WTC11 (cell line): ENCODE measurements at regions not wholly inside any gene's neighbourhood (a gene's known extent, or its start where the extent isn't known, plus 50 kb on each side); places are given as distances from the start of the nearest gene placed in this dataset.

Experiments used
- ATAC-seq: fragments of 200-7000 bp; cut with Tn5 transposase; 2 replicates; pipeline ENCODE4 v1.10.0; 2021; ENCODE audit warnings: mild to moderate bottlenecking, moderate library complexity
- CTCF ChIA-PET: fragments of 300-600 bp; sonication (Branson Sonifier 250); formaldehyde crosslinking; loops from one replicate; lab custom pipeline; 2021; ENCODE audit warnings: antibody characterized with exemption; lab: Charles Lee
- POLR2A ChIA-PET: fragments of 350-600 bp; sonication (Branson Sonifier 250); formaldehyde crosslinking; loops from one replicate; lab custom pipeline; 2021; ENCODE audit warnings: antibody characterized with exemption; lab: Charles Lee
- DNase-seq: peaks from one replicate; pipeline ENCODE4 v3.0.0; 2021; ENCODE audit warnings: low spot score
- H3K27ac Mint-ChIP-seq: 2 replicates; pipeline ENCODE4 v1.8.0; 2021; ENCODE audit warnings: mixed read lengths
- H3K27me3 Mint-ChIP-seq: 2 replicates; pipeline ENCODE4 v1.8.0; 2021; ENCODE audit warnings: low read depth, mild to moderate bottlenecking, moderate library complexity, mixed read lengths
- H3K36me3 Mint-ChIP-seq: 2 replicates; pipeline ENCODE4 v1.8.0; 2021; ENCODE audit warnings: mixed read lengths
- H3K4me1 Mint-ChIP-seq: 2 replicates; pipeline ENCODE4 v1.8.0; 2022; ENCODE audit warnings: mixed read lengths
- H3K4me3 Mint-ChIP-seq: 2 replicates; pipeline ENCODE4 v1.8.0; 2021; ENCODE audit warnings: mild to moderate bottlenecking, moderate library complexity, mixed read lengths
- H3K9me3 Mint-ChIP-seq: 2 replicates; pipeline ENCODE4 v1.8.0; 2021; ENCODE audit warnings: mixed read lengths
- CTCF ChIP-seq: fragments of 200-600 bp; IDR thresholded peaks from 2 replicates; pipeline ENCODE4 v1.8.0; 2022; ENCODE audit warnings: antibody characterized with exemption
- EMX1 ChIP-seq: fragments of 250-450 bp; sonication (Bioruptor Pico); IDR thresholded peaks from 2 replicates; pipeline ENCODE4 v1.8.0; 2021; ENCODE audit warnings: mild to moderate bottlenecking
- FOXK1 ChIP-seq: sonication (generic); formaldehyde crosslinking; IDR thresholded peaks from 2 replicates; pipeline ENCODE4 v1.8.0; 2022; ENCODE audit warnings: mild to moderate bottlenecking, moderate library complexity, missing genetic modification reagents
- FOXP1 ChIP-seq: sonication (generic); formaldehyde crosslinking; IDR thresholded peaks from 2 replicates; pipeline ENCODE4 v1.8.0; 2022; ENCODE audit warnings: missing genetic modification reagents, mild to moderate bottlenecking, moderate library complexity, borderline replicate concordance
- GTF2I ChIP-seq: fragments of 250-450 bp; sonication (Bioruptor Pico); conservative IDR thresholded peaks from 2 replicates; pipeline ENCODE4 v1.4.0; 2021; ENCODE audit warnings: mild to moderate bottlenecking
- JAZF1 ChIP-seq: fragments of 250-450 bp; sonication (Bioruptor Pico); IDR thresholded peaks from 2 replicates; pipeline ENCODE4 v1.9.0; 2021; ENCODE audit warnings: moderate library complexity, mild to moderate bottlenecking, inconsistent platforms
- KAT7 ChIP-seq: sonication (generic); formaldehyde crosslinking; IDR thresholded peaks from 2 replicates; pipeline ENCODE4 v1.8.1; 2023; ENCODE audit warnings: missing genetic modification reagents, mild to moderate bottlenecking, borderline replicate concordance
- MYBL2 ChIP-seq: sonication (generic); formaldehyde crosslinking; IDR thresholded peaks from 2 replicates; pipeline ENCODE4 v1.8.1; 2023; ENCODE audit warnings: mild to moderate bottlenecking, moderate library complexity, missing genetic modification reagents
- NFYB ChIP-seq: sonication (generic); formaldehyde crosslinking; conservative IDR thresholded peaks from 2 replicates; pipeline ENCODE4 v1.8.0; 2022; ENCODE audit warnings: low read depth, missing genetic modification reagents
- NR3C1 ChIP-seq: sonication (generic); formaldehyde crosslinking; conservative IDR thresholded peaks from 2 replicates; pipeline ENCODE4 v1.8.1; 2023; ENCODE audit warnings: low read depth, mild to moderate bottlenecking, missing genetic modification reagents
- TEAD4 ChIP-seq: sonication (generic); formaldehyde crosslinking; IDR thresholded peaks from 2 replicates; pipeline ENCODE4 v1.8.0; 2022; ENCODE audit warnings: mild to moderate bottlenecking, missing genetic modification reagents
- ZBTB21 ChIP-seq: sonication (generic); formaldehyde crosslinking; IDR thresholded peaks from 2 replicates; pipeline ENCODE4 v1.8.1; 2023; ENCODE audit warnings: mild to moderate bottlenecking, missing genetic modification reagents, borderline replicate concordance
- ZNF121 ChIP-seq: sonication (generic); formaldehyde crosslinking; IDR thresholded peaks from 2 replicates; pipeline ENCODE4 v1.8.0; 2023; ENCODE audit warnings: missing genetic modification reagents
- ZNF138 ChIP-seq: sonication (generic); formaldehyde crosslinking; conservative IDR thresholded peaks from 2 replicates; pipeline ENCODE4 v1.8.1; 2022; ENCODE audit warnings: mild to moderate bottlenecking, moderate library complexity, missing genetic modification reagents
- ZNF317 ChIP-seq: sonication (generic); formaldehyde crosslinking; IDR thresholded peaks from 2 replicates; pipeline ENCODE4 v1.8.1; 2023; ENCODE audit warnings: low read depth, mild to moderate bottlenecking, moderate library complexity, missing genetic modification reagents, borderline replicate concordance
- TF ChIP-seq, protein P1 (sequence below): sonication (generic); formaldehyde crosslinking; IDR thresholded peaks from 2 replicates; pipeline ENCODE4 v1.8.1; 2022; ENCODE audit warnings: missing genetic modification reagents, borderline replicate concordance
- TF ChIP-seq, protein P2 (sequence below): sonication (generic); formaldehyde crosslinking; IDR thresholded peaks from 2 replicates; pipeline ENCODE4 v1.8.0; 2022; ENCODE audit warnings: mild to moderate bottlenecking, missing genetic modification reagents
- TF ChIP-seq, protein P3 (sequence below): fragments of 250-450 bp; sonication (Bioruptor Pico); IDR thresholded peaks from 2 replicates; pipeline ENCODE4 v1.9.0; 2021; ENCODE audit warnings: mild to moderate bottlenecking
- TF ChIP-seq, protein P4 (sequence below): fragments of 250-450 bp; sonication (Bioruptor Pico); conservative IDR thresholded peaks from 2 replicates; pipeline ENCODE4 v1.9.0; 2021; ENCODE audit warnings: mild to moderate bottlenecking

DNA sequence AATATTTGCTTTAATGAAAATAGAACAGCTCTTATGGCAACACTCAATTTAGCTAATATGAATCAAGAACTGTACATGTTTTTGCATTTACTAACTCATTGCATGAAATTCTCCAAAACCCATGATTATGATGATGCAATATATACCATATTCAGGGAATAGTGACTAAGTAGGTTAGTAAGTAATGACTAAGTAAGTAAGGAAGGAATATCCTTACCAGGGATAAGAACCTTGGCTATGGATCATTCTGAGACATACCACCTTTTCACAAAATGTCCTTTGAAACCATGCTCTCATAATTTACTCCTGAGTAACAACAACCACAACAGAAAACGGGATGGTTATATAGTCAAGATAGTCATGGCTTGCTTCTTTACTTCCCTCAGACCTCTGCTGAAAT, 1513.0 kb downstream of the STIM2 start (continued):
- TF ChIP-seq TEAD4 (CRISPR knock-in tag) (no peak), EMX1 (CRISPR knock-in tag) (no peak), ZNF121 (CRISPR knock-in tag) (no peak), ZBTB21 (CRISPR knock-in tag) (no peak), NR3C1 (no peak), FOXK1 (no peak)
- TF ChIP-seq, protein P1, sequence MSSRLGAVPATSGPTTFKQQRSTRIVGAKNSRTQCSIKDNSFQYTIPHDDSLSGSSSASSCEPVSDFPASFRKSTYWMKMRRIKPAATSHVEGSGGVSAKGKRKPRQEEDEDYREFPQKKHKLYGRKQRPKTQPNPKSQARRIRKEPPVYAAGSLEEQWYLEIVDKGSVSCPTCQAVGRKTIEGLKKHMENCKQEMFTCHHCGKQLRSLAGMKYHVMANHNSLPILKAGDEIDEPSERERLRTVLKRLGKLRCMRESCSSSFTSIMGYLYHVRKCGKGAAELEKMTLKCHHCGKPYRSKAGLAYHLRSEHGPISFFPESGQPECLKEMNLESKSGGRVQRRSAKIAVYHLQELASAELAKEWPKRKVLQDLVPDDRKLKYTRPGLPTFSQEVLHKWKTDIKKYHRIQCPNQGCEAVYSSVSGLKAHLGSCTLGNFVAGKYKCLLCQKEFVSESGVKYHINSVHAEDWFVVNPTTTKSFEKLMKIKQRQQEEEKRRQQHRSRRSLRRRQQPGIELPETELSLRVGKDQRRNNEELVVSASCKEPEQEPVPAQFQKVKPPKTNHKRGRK: no peak

GRCh38 chr4:28378109-28378830, 1517.6 kb downstream of the STIM2 start:
- no peak overlapping the region for H3K27ac Mint-ChIP-seq
- peak; percentile 14 for DNase-seq
- peaks cover 3% of the 10 kb centered on the region for H3K4me1 Mint-ChIP-seq
- ATAC-seq: peak; percentile 91
- no peaks in the 10 kb centered on the region for H3K36me3 Mint-ChIP-seq
- POLR2A ChIA-PET: no interaction called here
- no peaks in the 10 kb centered on the region for H3K27me3 Mint-ChIP-seq
- CTCF ChIA-PET: interaction anchor here (0.7 kb wide), 1 partner anchor 153 kb away, joined by 4 read pairs; no protein-coding TSS in a partner anchor
- no peak overlapping the region for H3K4me3 Mint-ChIP-seq
- peaks cover 4% of the 10 kb centered on the region for H3K9me3 Mint-ChIP-seq
- TF ChIP-seq NFYB (no peak), CTCF (peak; percentile 49; the same call in 1 of the 2 replicates)

DNA sequence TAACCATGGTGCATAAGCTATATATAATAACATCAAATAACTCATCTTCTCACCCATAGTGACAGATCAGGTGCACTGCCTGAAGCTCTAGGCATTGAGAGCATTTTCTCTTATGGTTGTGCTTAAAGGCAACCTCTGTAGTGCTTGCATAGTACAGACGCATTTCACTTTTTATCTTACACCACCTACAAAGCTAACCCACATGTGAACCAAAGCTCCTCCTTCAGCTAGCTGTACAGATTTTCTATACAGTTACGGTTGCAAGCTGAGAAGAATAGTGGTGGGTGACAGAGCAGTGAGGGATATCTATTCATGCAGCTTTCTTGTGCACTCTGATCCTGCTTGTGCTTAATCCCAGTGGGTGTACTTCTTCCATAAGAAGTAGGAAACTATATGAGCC, 1525.2 kb downstream of the STIM2 start:
- no peaks in the 10 kb centered on the region for H3K27me3 Mint-ChIP-seq
- ATAC-seq (no peak), DNase-seq (no peak)
- H3K9me3 Mint-ChIP-seq: no peaks in the 10 kb centered on the region
- H3K36me3 Mint-ChIP-seq: no peaks in the 10 kb centered on the region
- ChIA-PET POLR2A (no interaction called here), CTCF (no interaction called here)
- H3K4me1 Mint-ChIP-seq: peaks cover 5% of the 10 kb centered on the region
- no peak overlapping the region for H3K27ac Mint-ChIP-seq
- H3K4me3 Mint-ChIP-seq: no peak overlapping the region
- TF ChIP-seq, protein P2, sequence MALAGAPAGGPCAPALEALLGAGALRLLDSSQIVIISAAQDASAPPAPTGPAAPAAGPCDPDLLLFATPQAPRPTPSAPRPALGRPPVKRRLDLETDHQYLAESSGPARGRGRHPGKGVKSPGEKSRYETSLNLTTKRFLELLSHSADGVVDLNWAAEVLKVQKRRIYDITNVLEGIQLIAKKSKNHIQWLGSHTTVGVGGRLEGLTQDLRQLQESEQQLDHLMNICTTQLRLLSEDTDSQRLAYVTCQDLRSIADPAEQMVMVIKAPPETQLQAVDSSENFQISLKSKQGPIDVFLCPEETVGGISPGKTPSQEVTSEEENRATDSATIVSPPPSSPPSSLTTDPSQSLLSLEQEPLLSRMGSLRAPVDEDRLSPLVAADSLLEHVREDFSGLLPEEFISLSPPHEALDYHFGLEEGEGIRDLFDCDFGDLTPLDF (CRISPR knock-in tag): no peak
- TF ChIP-seq ZNF317 (CRISPR knock-in tag): no peak

DNA sequence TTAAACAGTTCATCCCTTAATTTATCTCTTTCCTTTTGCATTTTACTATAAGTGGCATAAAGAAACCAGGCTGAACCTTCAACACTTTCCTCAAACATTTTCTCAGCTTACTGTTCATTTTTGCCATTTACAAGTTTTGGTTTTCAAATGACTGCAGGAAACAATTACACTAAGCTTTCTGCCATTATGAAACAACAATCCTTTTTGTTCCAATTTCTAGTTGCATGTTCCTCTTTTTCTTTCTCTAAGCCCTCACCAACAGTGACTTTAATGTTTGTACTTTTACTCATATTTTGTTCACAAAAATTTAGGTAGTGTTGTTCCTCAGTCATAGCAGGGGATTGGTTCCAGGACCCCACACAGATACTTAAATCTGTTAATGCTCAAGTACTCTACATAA, 1526.1 kb downstream of the STIM2 start:
- no peaks in the 10 kb centered on the region for H3K36me3 Mint-ChIP-seq
- TF ChIP-seq JAZF1 (CRISPR knock-in tag): no peak
- TF ChIP-seq FOXP1 (CRISPR knock-in tag): no peak
- TF ChIP-seq FOXK1: no peak
- TF ChIP-seq GTF2I (CRISPR knock-in tag): no peak
- TF ChIP-seq, protein P3, sequence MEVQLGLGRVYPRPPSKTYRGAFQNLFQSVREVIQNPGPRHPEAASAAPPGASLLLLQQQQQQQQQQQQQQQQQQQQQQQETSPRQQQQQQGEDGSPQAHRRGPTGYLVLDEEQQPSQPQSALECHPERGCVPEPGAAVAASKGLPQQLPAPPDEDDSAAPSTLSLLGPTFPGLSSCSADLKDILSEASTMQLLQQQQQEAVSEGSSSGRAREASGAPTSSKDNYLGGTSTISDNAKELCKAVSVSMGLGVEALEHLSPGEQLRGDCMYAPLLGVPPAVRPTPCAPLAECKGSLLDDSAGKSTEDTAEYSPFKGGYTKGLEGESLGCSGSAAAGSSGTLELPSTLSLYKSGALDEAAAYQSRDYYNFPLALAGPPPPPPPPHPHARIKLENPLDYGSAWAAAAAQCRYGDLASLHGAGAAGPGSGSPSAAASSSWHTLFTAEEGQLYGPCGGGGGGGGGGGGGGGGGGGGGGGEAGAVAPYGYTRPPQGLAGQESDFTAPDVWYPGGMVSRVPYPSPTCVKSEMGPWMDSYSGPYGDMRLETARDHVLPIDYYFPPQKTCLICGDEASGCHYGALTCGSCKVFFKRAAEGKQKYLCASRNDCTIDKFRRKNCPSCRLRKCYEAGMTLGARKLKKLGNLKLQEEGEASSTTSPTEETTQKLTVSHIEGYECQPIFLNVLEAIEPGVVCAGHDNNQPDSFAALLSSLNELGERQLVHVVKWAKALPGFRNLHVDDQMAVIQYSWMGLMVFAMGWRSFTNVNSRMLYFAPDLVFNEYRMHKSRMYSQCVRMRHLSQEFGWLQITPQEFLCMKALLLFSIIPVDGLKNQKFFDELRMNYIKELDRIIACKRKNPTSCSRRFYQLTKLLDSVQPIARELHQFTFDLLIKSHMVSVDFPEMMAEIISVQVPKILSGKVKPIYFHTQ (CRISPR knock-in tag): no peak
- no peak for TF ChIP-seq MYBL2 (CRISPR knock-in tag)
- TF ChIP-seq, protein P4, sequence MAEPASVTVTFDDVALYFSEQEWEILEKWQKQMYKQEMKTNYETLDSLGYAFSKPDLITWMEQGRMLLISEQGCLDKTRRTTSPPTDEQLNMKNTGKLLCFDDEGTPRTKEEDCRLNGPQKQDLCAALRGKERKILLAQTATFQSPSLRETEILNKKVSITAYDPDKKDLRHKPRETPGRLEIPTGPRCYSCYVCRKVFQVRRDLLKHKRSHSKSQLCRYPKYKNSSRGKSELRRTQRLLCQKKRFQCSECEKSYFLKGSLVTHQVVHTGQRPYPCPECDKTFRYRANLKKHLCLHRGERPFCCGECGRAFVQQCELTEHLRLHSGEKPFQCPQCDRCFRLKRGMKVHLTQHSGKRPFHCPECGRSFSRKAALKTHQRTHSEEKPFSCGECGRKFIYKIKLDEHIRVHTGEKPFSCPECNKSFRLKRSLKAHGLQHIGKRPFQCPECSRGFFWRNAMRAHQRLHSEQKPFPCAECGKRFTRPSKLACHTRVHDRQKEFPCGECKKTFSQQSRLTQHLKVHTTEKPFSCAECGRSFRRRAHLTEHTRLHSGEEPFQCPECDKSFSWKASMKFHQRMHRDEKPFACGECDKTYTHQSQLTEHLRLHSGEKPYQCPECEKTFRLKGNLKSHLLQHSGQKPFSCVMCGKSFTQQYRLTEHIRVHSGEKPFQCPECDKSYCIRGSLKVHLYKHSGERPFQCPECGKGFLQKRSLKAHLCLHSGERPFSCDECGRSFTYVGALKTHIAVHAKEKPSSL (CRISPR knock-in tag): no peak
- no peak for TF ChIP-seq KAT7 (CRISPR knock-in tag)
- TF ChIP-seq ZNF138 (CRISPR knock-in tag): no peak
- TF ChIP-seq, protein P2 (CRISPR knock-in tag): no peak

More for the DNA sequence above, 1526.1 kb downstream of the STIM2 start:
- Mint-ChIP-seq H3K27ac (no peak overlapping the region), H3K4me3 (no peak overlapping the region), H3K4me1 (peaks cover 5% of the 10 kb centered on the region), H3K9me3 (no peaks in the 10 kb centered on the region), H3K27me3 (no peaks in the 10 kb centered on the region)
- DNase-seq (no peak), ATAC-seq (no peak)
- CTCF ChIA-PET: no interaction called here
- POLR2A ChIA-PET: no interaction called here
